Endothelial cell of umbilical vein (primary cell): ENCODE measurements at regions not wholly inside any gene's neighbourhood (a gene's known extent, or its start where the extent isn't known, plus 50 kb on each side); places are given as distances from the start of the nearest gene placed in this dataset.

Source experiments
- BruUV-seq: library from RNA; stranded (reverse); fragments of 400-500 nt; replicated peaks from 2 replicates; lab custom pipeline; 2021; lab: Mats Ljungman, UMichigan
- CTCF ChIA-PET: fragments of 300-600, 350-600 bp; sonication (Branson Sonifier 250); formaldehyde crosslinking; loops from one replicate; lab custom pipeline; 2021; ENCODE audit warnings: antibody characterized with exemption, inconsistent platforms; lab: Charles Lee
- POLR2A ChIA-PET: fragments of 300-600, 350-600 bp; sonication (Branson Sonifier 250); formaldehyde crosslinking; loops from one replicate; lab custom pipeline; 2021; ENCODE audit warnings: antibody characterized with exemption, inconsistent platforms; lab: Charles Lee
- DNase-seq: peaks from one replicate; pipeline ENCODE4 v3.0.0-alpha.2; 2011; ENCODE audit warnings: low read depth, low spot score
- FAIRE-seq: peaks from 2 replicates; lab custom pipeline; 2011; peaks lifted over from hg19 to GRCh38; lab: Jason Lieb, UNC
- H2AFZ ChIP-seq: 2 replicates; pipeline ENCODE4 v1.6.0; 2012; ENCODE audit warnings: low read depth, low read length, control low read depth, inconsistent platforms
- H3K27ac ChIP-seq: 2 replicates; pipeline ENCODE4 v1.5.1; 2011; ENCODE audit warnings: low read depth, mild to moderate bottlenecking, control low read depth, low read length, moderate library complexity; ENCODE audit not compliant: insufficient read depth
- H3K27me3 ChIP-seq, 2 experiments: 2 replicates each; pipeline versions ENCODE4 v1.6.0 to v1.6.1; 2011; ENCODE audit warnings: low read length in 2 of 2, mixed read lengths in 1 of 2; ENCODE audit not compliant: control insufficient read depth in 2 of 2, insufficient read depth in 2 of 2
- H3K36me3 ChIP-seq, 2 experiments: 2 replicates in 1 of 2; 3 replicates in 1 of 2; pipeline ENCODE4 v1.5.1; 2011; ENCODE audit warnings: low read length in 2 of 2, mild to moderate bottlenecking in 1 of 2, moderate library complexity in 1 of 2; ENCODE audit not compliant: control insufficient read depth in 2 of 2, insufficient read depth in 2 of 2; ENCODE audit errors: extremely low read depth in 1 of 2
- H3K4me1 ChIP-seq: 3 replicates; pipeline ENCODE4 v1.5.1; 2011; ENCODE audit warnings: mild to moderate bottlenecking, low read length; ENCODE audit not compliant: control insufficient read depth, insufficient read depth; ENCODE audit errors: extremely low read depth
- H3K4me2 ChIP-seq: 2 replicates; pipeline ENCODE4 v1.6.1; 2011; ENCODE audit warnings: low read length, control low read depth, mixed read lengths; ENCODE audit not compliant: insufficient read depth
- H3K4me3 ChIP-seq, 3 experiments: fragments of 200-600 bp in 1 of 3; sonication (generic), shearing (Covaris generic) in 1 of 3; replicated peaks in 1 of 3; 2 replicates each; pipeline ENCODE4 v1.5.1; 2011 to 2016; ENCODE audit warnings: control low read depth in 3 of 3, low read length in 3 of 3, mild to moderate bottlenecking in 2 of 3, inconsistent platforms in 1 of 3, low read depth in 1 of 3, moderate library complexity in 1 of 3; ENCODE audit not compliant: insufficient read depth in 1 of 3
- H3K79me2 ChIP-seq: 2 replicates; pipeline ENCODE4 v1.6.0; 2012; ENCODE audit warnings: low read length, inconsistent platforms; ENCODE audit not compliant: control insufficient read depth, insufficient read depth
- H3K9ac ChIP-seq: replicated peaks from 2 replicates; pipeline ENCODE3; 2011; ENCODE audit warnings: low read length, control low read depth; ENCODE audit not compliant: insufficient read depth; ENCODE audit errors: extremely low read depth
- H3K9me1 ChIP-seq: replicated peaks from 3 replicates; pipeline ENCODE4 v1.6.0; 2011; ENCODE audit warnings: mild to moderate bottlenecking, low read length; ENCODE audit not compliant: control insufficient read depth, insufficient read depth; ENCODE audit errors: extremely low read depth
- H3K9me3 ChIP-seq: replicated peaks from 2 replicates; pipeline ENCODE4 v1.5.1; 2012; ENCODE audit warnings: low read length, inconsistent platforms; ENCODE audit not compliant: control insufficient read depth, insufficient read depth
- H4K20me1 ChIP-seq: replicated peaks from 2 replicates; pipeline ENCODE3; 2011; ENCODE audit warnings: mild to moderate bottlenecking, low read length; ENCODE audit not compliant: control insufficient read depth, insufficient read depth; ENCODE audit errors: extremely low read depth
- CTCF ChIP-seq, 2 donors: IDR thresholded peaks; 1 replicate in 1 of 2; 2 replicates in 1 of 2; pipeline ENCODE4 v1.5.1; 2011; ENCODE audit warnings: low read length in 2 of 2, mild to moderate bottlenecking in 2 of 2, moderate library complexity in 2 of 2, control low read depth in 1 of 2, inconsistent platforms in 1 of 2, low read depth in 1 of 2; ENCODE audit not compliant: insufficient read depth in 1 of 2; ENCODE audit errors: extremely low read depth in 1 of 2
- EZH2 ChIP-seq: IDR thresholded peaks from 2 replicates; pipeline ENCODE4 v1.6.1; 2012; ENCODE audit warnings: borderline replicate concordance, low read depth, mild to moderate bottlenecking, moderate library complexity, low read length, inconsistent platforms; ENCODE audit not compliant: severe bottlenecking
- FOS ChIP-seq: IDR thresholded peaks from 2 replicates; pipeline ENCODE4 v1.6.1; 2011; ENCODE audit warnings: mild to moderate bottlenecking, low read length, moderate library complexity, borderline replicate concordance; ENCODE audit not compliant: insufficient read depth
- GATA2 ChIP-seq: IDR thresholded peaks from 2 replicates; pipeline ENCODE4 v1.7.0; 2011; ENCODE audit warnings: low read depth, mild to moderate bottlenecking, moderate library complexity, mixed read lengths, low read length; ENCODE audit not compliant: insufficient read length, insufficient read depth
- JUN ChIP-seq: IDR thresholded peaks from 2 replicates; pipeline ENCODE4 v1.6.1; 2011; ENCODE audit warnings: borderline replicate concordance, low read depth; ENCODE audit not compliant: insufficient read length, insufficient read depth
- MAX ChIP-seq: IDR thresholded peaks from 2 replicates; pipeline ENCODE4 v1.6.1; 2011; ENCODE audit not compliant: insufficient read depth, insufficient read length
- MYC ChIP-seq: IDR thresholded peaks from one replicate; pipeline ENCODE4 v1.6.1; 2011; ENCODE audit warnings: mild to moderate bottlenecking, low read depth, low read length
- POLR2A ChIP-seq: IDR thresholded peaks from 2 replicates; pipeline ENCODE4 v1.6.1; 2012; ENCODE audit warnings: low read depth, mild to moderate bottlenecking, control low read depth, low read length
- POLR2AphosphoS5 ChIP-seq: IDR thresholded peaks from 2 replicates; pipeline ENCODE4 v1.6.1; 2012; ENCODE audit warnings: low read depth, mild to moderate bottlenecking, control low read depth, low read length, moderate library complexity; ENCODE audit not compliant: insufficient read depth
- dilution Hi-C: fragments of 300-500 bp; cut with MboI; formaldehyde crosslinking; loops from one replicate; pipeline ENCODE4 v1.15.0; 2019; ENCODE audit warnings: low sequenced_read_pairs; ENCODE audit not compliant: extremely low pct_ligation_motif_present
- intact Hi-C: fragments of 100-400 bp; cut with micrococcal nuclease; formaldehyde crosslinking; loops from one replicate; pipeline ENCODE4 v1.10.0; 2022

GRCh38 chr1:234886081-234886984 is 242.3 kb downstream of the TOMM20 start:
- no peak overlapping the region for H2AFZ ChIP-seq
- CTCF ChIA-PET: no interaction called here
- no peaks in the 10 kb centered on the region for H3K79me2 ChIP-seq
- intact Hi-C loops (no loop called here), dilution Hi-C loops (no loop called here)
- no peaks in the 10 kb centered on the region for H3K27me3 ChIP-seq
- H3K9me1 ChIP-seq: no peaks in the 10 kb centered on the region
- H3K27ac ChIP-seq: no peak overlapping the region
- H3K4me3 ChIP-seq: no peak overlapping the region
- POLR2A ChIA-PET: no interaction called here
- H3K36me3 ChIP-seq: no peaks in the 10 kb centered on the region
- H3K9ac ChIP-seq: no peak overlapping the region
- FAIRE-seq: no peak
- H4K20me1 ChIP-seq: no peaks in the 10 kb centered on the region
- no peaks in the 10 kb centered on the region for H3K9me3 ChIP-seq
- TF ChIP-seq CTCF (IDR thresholded peaks at IDR 0.05; ENCODE audit: extremely low read depth in 1 of 2, insufficient read depth in 1 of 2, low read depth in 1 of 2, low read length in 2 of 2): no peak
- TF ChIP-seq POLR2AphosphoS5: no peak
- TF ChIP-seq JUN: no peak
- no peak for TF ChIP-seq FOS
- no peak for TF ChIP-seq MYC
- TF ChIP-seq POLR2A: no peak
- TF ChIP-seq MAX: no peak
- TF ChIP-seq GATA2: no peak
- no peak for TF ChIP-seq EZH2
- no TSS peak for BruUV-seq
- no peak for DNase-seq
- no peak overlapping the region for H3K4me2 ChIP-seq
- no peaks in the 10 kb centered on the region for H3K4me1 ChIP-seq
